HL-60 (cell line): ENCODE measurements at regions not wholly inside any gene's neighbourhood (a gene's known extent, or its start where the extent isn't known, plus 50 kb on each side); places are given as distances from the start of the nearest gene placed in this dataset.

Experiments
- DNase-seq, 2 experiments: peaks; one replicate each; pipeline ENCODE4 v3.0.0-alpha.2; 2010 to 2020; ENCODE audit warnings: low read depth in 1 of 2, low spot score in 1 of 2
- H3K27ac ChIP-seq: fragments of 250-450 bp; sonication (Bioruptor Pico); replicated peaks from 2 replicates; pipeline ENCODE4 v1.5.1; 2020; ENCODE audit warnings: mild to moderate bottlenecking, moderate library complexity
- H3K27me3 ChIP-seq: fragments of 250-450 bp; sonication (Bioruptor Pico); 2 replicates; pipeline ENCODE4 v1.5.1; 2021; ENCODE audit warnings: mild to moderate bottlenecking, moderate library complexity; ENCODE audit not compliant: insufficient read depth, poor library complexity, severe bottlenecking
- H3K4me3 ChIP-seq: replicated peaks from 2 replicates; pipeline ENCODE4 v1.5.1; 2011; ENCODE audit warnings: mild to moderate bottlenecking, control low read depth, low read length; ENCODE audit not compliant: insufficient read depth
- CTCF ChIP-seq: IDR thresholded peaks from one replicate; pipeline ENCODE4 v1.5.1; 2011; ENCODE audit warnings: low read length, control low read depth, inconsistent platforms; ENCODE audit not compliant: insufficient read depth
- GABPA ChIP-seq: IDR thresholded peaks from 2 replicates; pipeline ENCODE4 v1.6.1; 2012; ENCODE audit warnings: low read depth
- POLR2AphosphoS5 ChIP-seq: IDR thresholded peaks from 2 replicates; pipeline ENCODE4 v1.6.1; 2012; ENCODE audit warnings: low read depth
- REST ChIP-seq: IDR thresholded peaks from 2 replicates; pipeline ENCODE4 v1.6.1; 2012; ENCODE audit warnings: low read depth; ENCODE audit not compliant: insufficient replicate concordance
- SPI1 ChIP-seq: IDR thresholded peaks from 2 replicates; pipeline ENCODE4 v1.6.1; 2012; ENCODE audit warnings: low read depth, mild to moderate bottlenecking, borderline replicate concordance

- TF ChIP-seq POLR2AphosphoS5 (no peak), REST (no peak), CTCF (no peak), GABPA (no peak), SPI1 (no peak)
- DNase-seq = peak; percentile 16 to 34
- Histone ChIP-seq H3K27ac (no peak overlapping the region), H3K27me3 (no peaks in the 10 kb centered on the region), H3K4me3 (no peak overlapping the region)
Observed at GRCh38 chr9:82539856-82540579, 522.9 kb downstream of the RASEF start.

GRCh38 chr9:82543726-82544125 lies 519.2 kb downstream of the RASEF start:
- no peaks in the 10 kb centered on the region for H3K27me3 ChIP-seq
- TF ChIP-seq POLR2AphosphoS5 (no peak), REST (no peak), GABPA (no peak), CTCF (no peak), SPI1 (no peak)
- H3K4me3 ChIP-seq = no peak overlapping the region
- H3K27ac ChIP-seq = no peak overlapping the region
- DNase-seq = no peak

DNA sequence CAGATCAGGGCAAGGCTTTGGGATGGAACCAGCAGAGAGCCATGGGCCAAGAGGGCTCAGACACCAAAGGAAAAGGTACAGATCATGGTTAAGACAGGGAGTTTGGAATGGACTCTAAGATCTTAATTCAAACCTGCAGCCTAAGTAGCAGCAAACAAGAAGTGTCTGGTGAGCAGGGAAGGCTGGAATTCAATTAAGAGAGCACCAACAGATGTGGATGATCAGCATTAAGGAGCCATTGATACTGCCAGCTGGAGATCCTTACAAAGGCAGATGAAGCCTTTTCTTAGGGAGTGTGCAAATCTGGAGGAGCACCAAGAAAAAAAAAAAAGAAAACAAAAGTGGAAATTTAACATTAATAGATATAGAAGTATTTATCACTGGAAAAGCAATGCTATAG lies 516.8 kb downstream of the RASEF start:
- TF ChIP-seq GABPA = no peak
- TF ChIP-seq REST = no peak
- no peak for TF ChIP-seq SPI1
- no peak for TF ChIP-seq POLR2AphosphoS5
- no peak for TF ChIP-seq CTCF
- DNase-seq = no peak
- Histone ChIP-seq H3K4me3 (no peak overlapping the region), H3K27me3 (no peaks in the 10 kb centered on the region), H3K27ac (no peak overlapping the region)
